GM10248 (cell line): ENCODE measurements at regions not wholly inside any gene's neighbourhood (a gene's known extent, or its start where the extent isn't known, plus 50 kb on each side); places are given as distances from the start of the nearest gene placed in this dataset.
"Not testable (repeated sequence)": the region's sequence is repeated elsewhere in the genome, so short reads cannot be mapped to it uniquely, and the experiment has no call there.

Source experiments
- CTCF ChIA-PET: fragments of 300-600 bp; sonication (Branson Sonifier 250); formaldehyde crosslinking; extraction: SDS; loops from one replicate; lab custom pipeline; 2021; ENCODE audit warnings: antibody characterized with exemption; lab: Yijun Ruan, JAX
- POLR2A ChIA-PET: fragments of 350-650 bp; sonication (Branson Sonifier 250); formaldehyde crosslinking; extraction: SDS; loops from one replicate; lab custom pipeline; 2020; ENCODE audit warnings: antibody characterized with exemption; lab: Yijun Ruan, JAX
- DNase-seq: peaks from one replicate; pipeline ENCODE4 v3.0.0; 2012; ENCODE audit errors: extremely low spot score
- CTCF ChIP-seq: IDR thresholded peaks from 2 replicates; pipeline ENCODE4 v1.5.1; 2012; ENCODE audit warnings: mild to moderate bottlenecking, low read depth; ENCODE audit errors: extremely low read depth, missing control alignments, control extremely low read depth

- TF ChIP-seq CTCF: no peak
- DNase-seq: no peak
- POLR2A ChIA-PET: no interaction called here
- CTCF ChIA-PET: interaction anchor here (1.2 kb wide), 1 partner anchor 8 kb away, joined by 3 read pairs; no protein-coding TSS in a partner anchor
Measured at GRCh38 chr7:115191526-115191925, 269.6 kb downstream of the MDFIC start.

GRCh38 chr7:115183431-115184057 lies 261.6 kb downstream of the MDFIC start:
- no peak for TF ChIP-seq CTCF
- ChIA-PET CTCF (interaction anchor here (0.7 to 1.1 kb wide), 2 partner anchors 8 to 33 kb away, joined by 3 to 4 read pairs; no protein-coding TSS in a partner anchor), POLR2A (no interaction called here)
- DNase-seq: no peak

- CTCF ChIA-PET: no interaction called here
- no peak for DNase-seq
- POLR2A ChIA-PET: no interaction called here
- TF ChIP-seq CTCF: no peak
Measured at GRCh38 chr7:115178835-115179234, 256.9 kb downstream of the MDFIC start.

- no peak for DNase-seq
- POLR2A ChIA-PET: no interaction called here
- TF ChIP-seq CTCF: no peak
- CTCF ChIA-PET: interaction anchor here (1.4 to 1.7 kb wide), 3 partner anchors 16 to 25 kb away, joined by 3 to 4 read pairs (median 4); no protein-coding TSS in a partner anchor
Measured at GRCh38 chr7:115177823-115178222, 255.9 kb downstream of the MDFIC start.

GRCh38 chr7:115177103-115177502 lies 255.2 kb downstream of the MDFIC start:
- no peak for DNase-seq
- POLR2A ChIA-PET: no interaction called here
- no peak for TF ChIP-seq CTCF
- CTCF ChIA-PET: interaction anchor here (1.4 to 1.7 kb wide), 3 partner anchors 15 to 24 kb away, joined by 3 to 4 read pairs (median 4); no protein-coding TSS in a partner anchor

GRCh38 chr7:115172397-115172796 lies 250.5 kb downstream of the MDFIC start:
- DNase-seq, CTCF ChIA-PET: not testable (repeated sequence)

GRCh38 chr7:115153769-115154477 lies 232.0 kb downstream of the MDFIC start:
- DNase-seq: no peak
- TF ChIP-seq CTCF: no peak
- ChIA-PET CTCF (interaction anchor here (0.9 to 2.0 kb wide), 6 partner anchors 9 to 32 kb away, joined by 3 to 9 read pairs (median 4); no protein-coding TSS in a partner anchor), POLR2A (no interaction called here)

More at GRCh38 chr7:115172397-115172796, 250.5 kb downstream of the MDFIC start:
- POLR2A ChIA-PET: not testable (repeated sequence)
